Esophagus muscularis mucosa (tissue), 4 donors: ENCODE measurements at regions not wholly inside any gene's neighbourhood (a gene's known extent, or its start where the extent isn't known, plus 50 kb on each side); places are given as distances from the start of the nearest gene placed in this dataset.

Source experiments
- EP300 ChIP-seq: sonication (generic); formaldehyde crosslinking; IDR thresholded peaks from one replicate; pipeline ENCODE4 v1.6.1; 2017; ENCODE audit warnings: antibody characterized with exemption
- POLR2A ChIP-seq: fragments of 450-650 bp; IDR thresholded peaks from one replicate; pipeline ENCODE4 v1.6.1; 2017; ENCODE audit warnings: antibody characterized with exemption, moderate library complexity, mild to moderate bottlenecking, low read depth
- POLR2AphosphoS5 ChIP-seq, 2 donors: sonication (generic); formaldehyde crosslinking; IDR thresholded peaks; one replicate each; pipeline ENCODE4 v1.6.1; 2017; ENCODE audit warnings: antibody characterized with exemption in 2 of 2
- TF ChIP-seq, protein P1 (sequence below), 3 experiments: fragments of 200-600 bp in 2 of 3; fragments of 450-650 bp in 1 of 3; sonication (generic) in 2 of 3; IDR thresholded peaks; one replicate each; pipeline ENCODE4 v1.5.1; 2017 to 2019; ENCODE audit warnings: antibody characterized with exemption in 3 of 3, mild to moderate bottlenecking in 2 of 3, moderate library complexity in 1 of 3

- no peak for TF ChIP-seq POLR2A
- TF ChIP-seq, protein P1, sequence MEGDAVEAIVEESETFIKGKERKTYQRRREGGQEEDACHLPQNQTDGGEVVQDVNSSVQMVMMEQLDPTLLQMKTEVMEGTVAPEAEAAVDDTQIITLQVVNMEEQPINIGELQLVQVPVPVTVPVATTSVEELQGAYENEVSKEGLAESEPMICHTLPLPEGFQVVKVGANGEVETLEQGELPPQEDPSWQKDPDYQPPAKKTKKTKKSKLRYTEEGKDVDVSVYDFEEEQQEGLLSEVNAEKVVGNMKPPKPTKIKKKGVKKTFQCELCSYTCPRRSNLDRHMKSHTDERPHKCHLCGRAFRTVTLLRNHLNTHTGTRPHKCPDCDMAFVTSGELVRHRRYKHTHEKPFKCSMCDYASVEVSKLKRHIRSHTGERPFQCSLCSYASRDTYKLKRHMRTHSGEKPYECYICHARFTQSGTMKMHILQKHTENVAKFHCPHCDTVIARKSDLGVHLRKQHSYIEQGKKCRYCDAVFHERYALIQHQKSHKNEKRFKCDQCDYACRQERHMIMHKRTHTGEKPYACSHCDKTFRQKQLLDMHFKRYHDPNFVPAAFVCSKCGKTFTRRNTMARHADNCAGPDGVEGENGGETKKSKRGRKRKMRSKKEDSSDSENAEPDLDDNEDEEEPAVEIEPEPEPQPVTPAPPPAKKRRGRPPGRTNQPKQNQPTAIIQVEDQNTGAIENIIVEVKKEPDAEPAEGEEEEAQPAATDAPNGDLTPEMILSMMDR (IDR thresholded peaks at IDR 0.05), result no peak
- TF ChIP-seq POLR2AphosphoS5 (IDR thresholded peaks at IDR 0.05), result no peak
- TF ChIP-seq EP300, result no peak
These were observed 1393.0 kb downstream of the TBC1D22A start for GRCh38 chr22:48155446-48155845.
